ENCODE measurements at regions not wholly inside any gene's neighbourhood (a gene's known extent, or its start where the extent isn't known, plus 50 kb on each side); places are given as distances from the start of the nearest gene placed in this dataset.
"Not testable (repeated sequence)": the region's sequence is repeated elsewhere in the genome, so short reads cannot be mapped to it uniquely, and the experiment has no call there.

- no peaks in the 10 kb centered on the region for H3K36me3 Mint-ChIP-seq
- Histone ChIP-seq H3K27ac (ENCODE audit: low read depth, low read length) (no peak overlapping the region), H3K4me3 (ENCODE audit: low read length) (no peak overlapping the region), H3K27me3 (ENCODE audit: insufficient read depth, low read length, poor library complexity, severe bottlenecking) (no peaks in the 10 kb centered on the region), H3K9me3 (ENCODE audit: low read length) (no peaks in the 10 kb centered on the region), H3K36me3 (ENCODE audit: insufficient read depth, low read length) (no peaks in the 10 kb centered on the region), H3K4me1 (ENCODE audit: insufficient read depth, low read length) (no peaks in the 10 kb centered on the region)
- no peak for DNase-seq
- ChIA-PET CTCF (no interaction called here), POLR2A (no interaction called here)
- no peaks in the 10 kb centered on the region for H3K27me3 Mint-ChIP-seq
- peaks cover 0 to 27% (median 13%) of the 10 kb centered on the region in 5 donors for H3K9me3 Mint-ChIP-seq
- no peak overlapping the region for H3K4me3 Mint-ChIP-seq
- H3K27ac Mint-ChIP-seq = no peak overlapping the region
- no peaks in the 10 kb centered on the region for H3K4me1 Mint-ChIP-seq
These were observed 1313.2 kb upstream of the NRXN1 start for GRCh38 chr2:52345082-52345481.

DNA sequence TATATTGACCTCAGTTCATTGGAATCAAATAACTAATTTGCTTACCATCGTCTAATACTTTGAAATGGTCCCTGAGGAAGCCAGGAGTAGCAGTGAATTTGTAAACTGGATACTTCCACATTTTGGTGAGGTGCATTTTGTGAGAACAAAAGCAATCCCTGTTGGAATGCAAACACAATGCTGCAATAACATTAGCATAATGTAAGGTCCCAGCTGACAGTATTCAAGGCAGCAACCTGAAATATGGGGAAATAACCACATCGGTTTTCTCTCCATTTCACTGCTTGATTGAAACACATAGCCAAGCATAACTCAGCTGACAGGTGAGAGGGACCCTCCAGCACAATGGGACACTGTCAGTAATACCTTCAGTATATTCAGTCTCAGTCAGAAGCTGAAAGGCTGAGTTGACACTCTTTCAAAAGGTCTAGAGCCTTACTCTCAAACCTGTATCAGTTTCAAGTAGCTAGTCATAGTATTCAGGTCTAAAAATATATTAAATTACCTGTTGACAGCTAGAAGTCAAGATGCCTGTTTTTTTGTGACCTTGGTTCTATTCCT lies 1311.9 kb upstream of the NRXN1 start:
- no peak overlapping the region for H3K4me3 ChIP-seq (ENCODE audit: low read length)
- H3K9me3 ChIP-seq (ENCODE audit: low read length) = no peaks in the 10 kb centered on the region
- H3K4me1 ChIP-seq (ENCODE audit: insufficient read depth, low read length) = no peaks in the 10 kb centered on the region
- H3K27me3 ChIP-seq (ENCODE audit: insufficient read depth, low read length, poor library complexity, severe bottlenecking) = no peaks in the 10 kb centered on the region
- Mint-ChIP-seq H3K4me3 (no peak overlapping the region), H3K27ac (no peak overlapping the region), H3K9me3 (peaks cover 0 to 27% (median 5%) of the 10 kb centered on the region in 5 donors), H3K27me3 (no peaks in the 10 kb centered on the region), H3K36me3 (no peaks in the 10 kb centered on the region), H3K4me1 (no peaks in the 10 kb centered on the region)
- ChIA-PET POLR2A (no interaction called here), CTCF (no interaction called here)
- no peaks in the 10 kb centered on the region for H3K36me3 ChIP-seq (ENCODE audit: insufficient read depth, low read length)
- no peak for DNase-seq
- H3K27ac ChIP-seq (ENCODE audit: low read depth, low read length) = no peak overlapping the region

- ChIA-PET POLR2A (no interaction called here), CTCF (no interaction called here)
- Mint-ChIP-seq H3K27ac (no peak overlapping the region), H3K36me3 (no peaks in the 10 kb centered on the region), H3K4me3 (no peak overlapping the region), H3K27me3 (no peaks in the 10 kb centered on the region), H3K9me3 (peaks cover 0 to 29% (median 9%) of the 10 kb centered on the region in 5 donors), H3K4me1 (no peaks in the 10 kb centered on the region)
- DNase-seq = no peak
- Histone ChIP-seq H3K4me1 (ENCODE audit: insufficient read depth, low read length) (no peaks in the 10 kb centered on the region), H3K27ac (ENCODE audit: low read depth, low read length) (no peak overlapping the region), H3K9me3 (ENCODE audit: low read length) (no peaks in the 10 kb centered on the region), H3K36me3 (ENCODE audit: insufficient read depth, low read length) (no peaks in the 10 kb centered on the region), H3K4me3 (ENCODE audit: low read length) (no peak overlapping the region), H3K27me3 (ENCODE audit: insufficient read depth, low read length, poor library complexity, severe bottlenecking) (no peaks in the 10 kb centered on the region)
These were observed 1311.1 kb upstream of the NRXN1 start for GRCh38 chr2:52343010-52343409.

DNA sequence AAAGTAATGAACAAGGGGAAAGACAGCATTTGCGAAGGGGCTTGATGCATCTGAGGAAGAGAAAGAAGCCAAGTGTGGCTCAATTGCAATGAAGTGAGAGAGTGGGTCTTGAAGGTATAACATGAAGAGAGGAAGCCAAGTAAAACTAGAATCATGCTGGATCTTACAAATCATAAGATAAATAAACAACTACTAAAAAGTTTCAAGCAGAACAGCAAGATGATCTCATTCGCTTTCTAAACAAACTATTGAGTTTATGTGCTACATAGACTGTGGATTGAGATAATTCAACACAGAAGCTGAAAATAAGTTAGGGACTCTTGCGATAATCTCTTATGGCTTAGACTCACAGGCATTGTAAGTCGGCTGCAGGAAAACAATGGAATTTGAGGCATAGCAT lies 1310.5 kb upstream of the NRXN1 start:
- POLR2A ChIA-PET = no interaction called here
- H3K4me3 Mint-ChIP-seq = no peak overlapping the region
- CTCF ChIA-PET = no interaction called here
- Histone ChIP-seq H3K36me3 (ENCODE audit: insufficient read depth, low read length) (no peaks in the 10 kb centered on the region), H3K4me1 (ENCODE audit: insufficient read depth, low read length) (no peaks in the 10 kb centered on the region), H3K27ac (ENCODE audit: low read depth, low read length) (no peak overlapping the region), H3K27me3 (ENCODE audit: insufficient read depth, low read length, poor library complexity, severe bottlenecking) (no peaks in the 10 kb centered on the region), H3K4me3 (ENCODE audit: low read length) (no peak overlapping the region), H3K9me3 (ENCODE audit: low read length) (no peaks in the 10 kb centered on the region)
- no peak overlapping the region for H3K27ac Mint-ChIP-seq
- DNase-seq = no peak
- no peaks in the 10 kb centered on the region for H3K36me3 Mint-ChIP-seq
- H3K27me3 Mint-ChIP-seq = no peaks in the 10 kb centered on the region
- peaks cover 0 to 28% (median 7%) of the 10 kb centered on the region in 5 donors for H3K9me3 Mint-ChIP-seq
- H3K4me1 Mint-ChIP-seq = no peaks in the 10 kb centered on the region

GRCh38 chr2:52341732-52342131 lies 1309.8 kb upstream of the NRXN1 start:
- no peaks in the 10 kb centered on the region for H3K4me1 Mint-ChIP-seq
- H3K4me3 Mint-ChIP-seq = no peak overlapping the region
- Histone ChIP-seq H3K9me3 (ENCODE audit: low read length) (no peaks in the 10 kb centered on the region), H3K4me1 (ENCODE audit: insufficient read depth, low read length) (no peaks in the 10 kb centered on the region), H3K36me3 (ENCODE audit: insufficient read depth, low read length) (no peaks in the 10 kb centered on the region), H3K4me3 (ENCODE audit: low read length) (no peak overlapping the region), H3K27me3 (ENCODE audit: insufficient read depth, low read length, poor library complexity, severe bottlenecking) (no peaks in the 10 kb centered on the region), H3K27ac (ENCODE audit: low read depth, low read length) (no peak overlapping the region)
- no peak for DNase-seq
- peaks cover 0 to 28% (median 11%) of the 10 kb centered on the region in 5 donors for H3K9me3 Mint-ChIP-seq
- H3K27ac Mint-ChIP-seq = no peak overlapping the region
- CTCF ChIA-PET = no interaction called here
- POLR2A ChIA-PET = no interaction called here
- H3K27me3 Mint-ChIP-seq = no peaks in the 10 kb centered on the region
- H3K36me3 Mint-ChIP-seq = no peaks in the 10 kb centered on the region

DNA sequence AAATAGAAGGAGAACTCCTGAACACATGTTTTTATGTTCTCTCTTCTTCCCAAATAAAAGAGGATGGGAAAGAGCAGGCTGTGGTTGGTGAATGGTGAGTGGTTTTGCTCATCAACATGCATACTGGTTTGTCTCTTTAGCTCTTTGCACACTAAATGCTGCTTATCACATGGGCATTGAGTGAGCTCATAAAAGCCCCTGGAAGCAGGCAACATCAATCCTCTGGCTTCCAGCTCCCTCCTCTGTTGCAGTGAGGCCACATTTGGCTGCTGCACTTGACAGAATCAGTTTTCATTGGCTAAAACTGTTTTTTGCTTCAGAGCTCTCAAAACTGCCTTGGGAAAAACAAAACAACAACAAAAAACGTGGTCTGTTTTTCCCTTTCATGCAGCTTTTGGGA lies 1308.2 kb upstream of the NRXN1 start:
- POLR2A ChIA-PET = no interaction called here
- peaks cover 1 to 28% (median 11%) of the 10 kb centered on the region in 5 donors for H3K9me3 Mint-ChIP-seq
- CTCF ChIA-PET = no interaction called here
- Histone ChIP-seq H3K4me1 (ENCODE audit: insufficient read depth, low read length) (no peaks in the 10 kb centered on the region), H3K4me3 (ENCODE audit: low read length) (no peak overlapping the region), H3K9me3 (ENCODE audit: low read length) (no peaks in the 10 kb centered on the region), H3K27ac (ENCODE audit: low read depth, low read length) (no peak overlapping the region), H3K36me3 (ENCODE audit: insufficient read depth, low read length) (no peaks in the 10 kb centered on the region), H3K27me3 (ENCODE audit: insufficient read depth, low read length, poor library complexity, severe bottlenecking) (no peaks in the 10 kb centered on the region)
- no peak overlapping the region for H3K4me3 Mint-ChIP-seq
- no peaks in the 10 kb centered on the region for H3K27me3 Mint-ChIP-seq
- H3K4me1 Mint-ChIP-seq = no peaks in the 10 kb centered on the region
- H3K27ac Mint-ChIP-seq = no peak overlapping the region
- no peaks in the 10 kb centered on the region for H3K36me3 Mint-ChIP-seq
- DNase-seq = no peak

DNA sequence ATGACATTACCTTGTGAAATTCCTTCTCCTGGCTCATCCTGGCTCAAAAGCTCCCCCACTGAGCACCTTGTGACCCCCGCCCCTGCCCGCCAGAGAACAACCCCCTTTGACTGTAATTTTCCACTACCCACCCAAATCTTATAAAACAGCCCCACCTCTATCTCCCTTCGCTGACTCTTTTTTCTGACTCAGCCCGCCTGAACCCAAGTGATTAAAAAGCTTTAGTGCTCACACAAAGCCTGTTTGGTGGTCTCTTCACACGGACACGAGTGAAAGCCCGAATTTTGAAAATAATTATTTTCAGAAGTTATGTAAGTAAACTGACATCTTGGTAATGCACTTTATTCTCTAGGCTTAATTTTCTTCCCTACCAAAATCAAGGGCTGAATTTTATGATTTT lies 1305.9 kb upstream of the NRXN1 start:
- H3K4me3 ChIP-seq (ENCODE audit: low read length); H3K27ac ChIP-seq (ENCODE audit: low read depth, low read length); H3K4me1 Mint-ChIP-seq; CTCF ChIA-PET; H3K9me3 ChIP-seq (ENCODE audit: low read length); H3K36me3 ChIP-seq (ENCODE audit: insufficient read depth, low read length); H3K4me3 Mint-ChIP-seq; DNase-seq; H3K4me1 ChIP-seq (ENCODE audit: insufficient read depth, low read length); H3K27ac Mint-ChIP-seq; H3K36me3 Mint-ChIP-seq; POLR2A ChIA-PET; H3K27me3 Mint-ChIP-seq; H3K27me3 ChIP-seq (ENCODE audit: insufficient read depth, low read length, poor library complexity, severe bottlenecking): not testable (repeated sequence)
- H3K9me3 Mint-ChIP-seq = peaks cover 2 to 15% (median 11%) of the 10 kb centered on the region in 5 donors

DNA sequence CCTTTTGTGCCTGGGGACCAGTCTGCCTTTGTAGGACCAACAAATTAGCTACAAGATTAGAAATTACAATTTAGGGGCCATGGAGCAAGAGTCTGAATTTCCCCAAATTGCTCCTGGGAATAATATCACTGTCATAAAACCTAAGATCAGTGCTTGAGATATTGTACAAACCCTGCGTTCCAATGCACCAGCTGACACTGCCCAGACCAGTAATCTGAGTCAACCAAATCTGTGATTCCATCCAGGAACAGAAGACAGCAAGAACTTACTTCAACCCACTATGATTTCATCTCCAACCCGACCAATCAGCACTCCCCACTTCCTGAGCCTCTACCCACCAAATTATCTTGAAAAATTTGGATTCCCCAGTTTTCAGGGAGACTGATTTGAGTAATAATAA lies 1305.0 kb upstream of the NRXN1 start:
- Mint-ChIP-seq H3K27me3 (no peaks in the 10 kb centered on the region), H3K9me3 (peaks cover 0 to 19% (median 11%) of the 10 kb centered on the region in 5 donors), H3K4me1 (no peaks in the 10 kb centered on the region), H3K4me3 (no peak overlapping the region), H3K27ac (no peak overlapping the region), H3K36me3 (no peaks in the 10 kb centered on the region)
- H3K36me3 ChIP-seq (ENCODE audit: insufficient read depth, low read length) = no peaks in the 10 kb centered on the region
- H3K9me3 ChIP-seq (ENCODE audit: low read length) = no peaks in the 10 kb centered on the region
- H3K4me3 ChIP-seq (ENCODE audit: low read length) = no peak overlapping the region
- CTCF ChIA-PET = no interaction called here
- no peaks in the 10 kb centered on the region for H3K4me1 ChIP-seq (ENCODE audit: insufficient read depth, low read length)
- POLR2A ChIA-PET = no interaction called here
- no peaks in the 10 kb centered on the region for H3K27me3 ChIP-seq (ENCODE audit: insufficient read depth, low read length, poor library complexity, severe bottlenecking)
- no peak overlapping the region for H3K27ac ChIP-seq (ENCODE audit: low read depth, low read length)
- DNase-seq = no peak

DNA sequence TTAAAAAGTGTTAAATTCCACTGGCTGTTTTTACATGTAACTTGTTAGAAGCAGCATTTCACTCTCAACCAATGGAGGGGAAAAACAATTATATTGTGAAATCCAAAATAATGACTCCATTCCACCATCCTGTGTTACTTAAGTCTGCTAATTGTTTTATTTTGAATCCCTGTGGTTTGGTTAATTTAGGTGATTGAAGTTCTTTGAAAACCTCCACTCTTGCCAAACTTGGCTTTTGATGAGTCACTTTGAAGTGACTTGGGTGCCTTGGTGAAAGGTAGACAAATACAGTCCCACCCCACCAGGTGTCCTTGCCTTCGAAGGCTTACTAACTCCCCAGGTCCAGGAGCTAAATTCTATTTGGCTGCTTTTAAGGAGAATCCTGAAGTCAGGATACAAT lies 1303.8 kb upstream of the NRXN1 start:
- H3K4me1 ChIP-seq (ENCODE audit: insufficient read depth, low read length) = no peaks in the 10 kb centered on the region
- no peak for DNase-seq
- H3K9me3 ChIP-seq (ENCODE audit: low read length) = no peaks in the 10 kb centered on the region
- H3K27me3 Mint-ChIP-seq = no peaks in the 10 kb centered on the region
- H3K4me1 Mint-ChIP-seq = no peaks in the 10 kb centered on the region
- ChIA-PET POLR2A (no interaction called here), CTCF (no interaction called here)
- no peak overlapping the region for H3K4me3 Mint-ChIP-seq
- H3K27ac Mint-ChIP-seq = no peak overlapping the region
- H3K9me3 Mint-ChIP-seq = peaks cover 0 to 17% (median 8%) of the 10 kb centered on the region in 5 donors
- H3K27ac ChIP-seq (ENCODE audit: low read depth, low read length) = no peak overlapping the region
- no peaks in the 10 kb centered on the region for H3K36me3 Mint-ChIP-seq
- H3K36me3 ChIP-seq (ENCODE audit: insufficient read depth, low read length) = no peaks in the 10 kb centered on the region
- H3K27me3 ChIP-seq (ENCODE audit: insufficient read depth, low read length, poor library complexity, severe bottlenecking) = no peaks in the 10 kb centered on the region
- no peak overlapping the region for H3K4me3 ChIP-seq (ENCODE audit: low read length)

All from CD8-positive, alpha-beta memory T cell (primary cell).